SK-N-SH (cell line): ENCODE measurements at regions not wholly inside any gene's neighbourhood (a gene's known extent, or its start where the extent isn't known, plus 50 kb on each side); places are given as distances from the start of the nearest gene placed in this dataset.

ENCODE experiments used
- EP300 ChIP-seq, 2 experiments: IDR thresholded peaks; 2 replicates each; pipeline versions ENCODE4 v1.4.0 to v1.6.1; 2012; ENCODE audit warnings: borderline replicate concordance in 1 of 2, low read depth in 1 of 2, low read length in 1 of 2
- EZH2phosphoT487 ChIP-seq: fragments of 200-600 bp; sonication (generic); IDR thresholded peaks from 2 replicates; pipeline ENCODE4 v1.6.1; 2017; ENCODE audit warnings: low read depth, mixed run types, mild to moderate bottlenecking, antibody characterized with exemption, moderate library complexity, borderline replicate concordance
- FOXM1 ChIP-seq: IDR thresholded peaks from 2 replicates; pipeline ENCODE4 v1.4.0; 2012; ENCODE audit warnings: low read depth, mild to moderate bottlenecking
- JUND ChIP-seq: IDR thresholded peaks from 2 replicates; pipeline ENCODE4 v1.4.0; 2012
- NRF1 ChIP-seq: IDR thresholded peaks from 2 replicates; pipeline ENCODE4 v1.6.1; 2012; ENCODE audit warnings: low read depth, mild to moderate bottlenecking, low read length
- POLR2AphosphoS5 ChIP-seq: IDR thresholded peaks from 2 replicates; pipeline ENCODE4 v1.6.1; 2012; ENCODE audit warnings: low read depth, low read length
- RFX5 ChIP-seq: IDR thresholded peaks from 2 replicates; pipeline ENCODE4 v1.6.1; 2012; ENCODE audit warnings: mild to moderate bottlenecking, improper control_type of control experiment, low read length
- SMC3 ChIP-seq: IDR thresholded peaks from 2 replicates; pipeline ENCODE4 v1.6.1; 2012; ENCODE audit warnings: low read depth, low read length, improper control_type of control experiment
- TAF1 ChIP-seq: IDR thresholded peaks from 2 replicates; pipeline ENCODE4 v1.6.1; 2012; ENCODE audit warnings: low read depth, mild to moderate bottlenecking, low read length, moderate library complexity, borderline replicate concordance
- TEAD4 ChIP-seq: IDR thresholded peaks from 2 replicates; pipeline ENCODE4 v1.4.0; 2012; ENCODE audit warnings: mild to moderate bottlenecking, borderline replicate concordance; ENCODE audit not compliant: insufficient read depth
- TF ChIP-seq, protein P1 (sequence below): fragments of 200-600 bp; sonication (generic); IDR thresholded peaks from 2 replicates; pipeline ENCODE4 v1.6.1; 2017; ENCODE audit warnings: antibody characterized with exemption, mild to moderate bottlenecking, moderate library complexity
- TF ChIP-seq, protein P2 (sequence below): IDR thresholded peaks from 2 replicates; pipeline ENCODE4 v1.4.0; 2012; ENCODE audit warnings: low read depth
- TF ChIP-seq, protein P3 (sequence below): fragments of 150-350 bp; IDR thresholded peaks from 2 replicates; pipeline ENCODE4 v1.6.1; 2017; ENCODE audit warnings: antibody characterized with exemption, low read length, low read depth, borderline replicate concordance

DNA sequence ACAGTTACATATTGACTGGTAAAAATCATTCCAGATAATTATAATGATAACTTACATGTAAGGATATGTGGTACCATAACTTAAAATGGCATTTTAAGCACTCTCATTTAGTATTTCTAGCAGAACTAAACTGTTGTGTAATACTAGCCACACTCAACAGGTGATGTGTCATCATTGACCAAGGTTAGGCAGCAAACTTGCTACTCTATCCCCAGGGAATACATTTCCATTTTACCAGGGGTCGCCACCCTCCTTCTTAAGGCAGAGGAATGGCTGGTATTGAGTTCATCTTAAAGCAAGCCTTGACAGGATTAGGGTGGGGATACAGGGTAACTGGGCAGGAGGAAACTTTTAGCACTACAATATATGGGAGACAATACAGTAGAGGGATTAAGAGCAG, 259.8 kb upstream of the CAMK1G start:
- TF ChIP-seq EP300 (IDR thresholded peaks at IDR 0.05; ENCODE audit: borderline replicate concordance in 1 of 2, low read depth in 1 of 2, low read length in 1 of 2) = no peak
- TF ChIP-seq EZH2phosphoT487 = no peak
- TF ChIP-seq TEAD4 = no peak
- TF ChIP-seq, protein P1, sequence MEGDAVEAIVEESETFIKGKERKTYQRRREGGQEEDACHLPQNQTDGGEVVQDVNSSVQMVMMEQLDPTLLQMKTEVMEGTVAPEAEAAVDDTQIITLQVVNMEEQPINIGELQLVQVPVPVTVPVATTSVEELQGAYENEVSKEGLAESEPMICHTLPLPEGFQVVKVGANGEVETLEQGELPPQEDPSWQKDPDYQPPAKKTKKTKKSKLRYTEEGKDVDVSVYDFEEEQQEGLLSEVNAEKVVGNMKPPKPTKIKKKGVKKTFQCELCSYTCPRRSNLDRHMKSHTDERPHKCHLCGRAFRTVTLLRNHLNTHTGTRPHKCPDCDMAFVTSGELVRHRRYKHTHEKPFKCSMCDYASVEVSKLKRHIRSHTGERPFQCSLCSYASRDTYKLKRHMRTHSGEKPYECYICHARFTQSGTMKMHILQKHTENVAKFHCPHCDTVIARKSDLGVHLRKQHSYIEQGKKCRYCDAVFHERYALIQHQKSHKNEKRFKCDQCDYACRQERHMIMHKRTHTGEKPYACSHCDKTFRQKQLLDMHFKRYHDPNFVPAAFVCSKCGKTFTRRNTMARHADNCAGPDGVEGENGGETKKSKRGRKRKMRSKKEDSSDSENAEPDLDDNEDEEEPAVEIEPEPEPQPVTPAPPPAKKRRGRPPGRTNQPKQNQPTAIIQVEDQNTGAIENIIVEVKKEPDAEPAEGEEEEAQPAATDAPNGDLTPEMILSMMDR = no peak
- TF ChIP-seq, protein P2, sequence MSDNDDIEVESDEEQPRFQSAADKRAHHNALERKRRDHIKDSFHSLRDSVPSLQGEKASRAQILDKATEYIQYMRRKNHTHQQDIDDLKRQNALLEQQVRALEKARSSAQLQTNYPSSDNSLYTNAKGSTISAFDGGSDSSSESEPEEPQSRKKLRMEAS = no peak
- TF ChIP-seq, protein P3, sequence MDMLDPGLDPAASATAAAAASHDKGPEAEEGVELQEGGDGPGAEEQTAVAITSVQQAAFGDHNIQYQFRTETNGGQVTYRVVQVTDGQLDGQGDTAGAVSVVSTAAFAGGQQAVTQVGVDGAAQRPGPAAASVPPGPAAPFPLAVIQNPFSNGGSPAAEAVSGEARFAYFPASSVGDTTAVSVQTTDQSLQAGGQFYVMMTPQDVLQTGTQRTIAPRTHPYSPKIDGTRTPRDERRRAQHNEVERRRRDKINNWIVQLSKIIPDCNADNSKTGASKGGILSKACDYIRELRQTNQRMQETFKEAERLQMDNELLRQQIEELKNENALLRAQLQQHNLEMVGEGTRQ = no peak
- no peak for TF ChIP-seq TAF1
- TF ChIP-seq NRF1 = no peak
- no peak for TF ChIP-seq JUND
- no peak for TF ChIP-seq RFX5
- no peak for TF ChIP-seq SMC3
- no peak for TF ChIP-seq POLR2AphosphoS5
- no peak for TF ChIP-seq FOXM1
